ENCODE measurements at regions not wholly inside any gene's neighbourhood (a gene's known extent, or its start where the extent isn't known, plus 50 kb on each side); places are given as distances from the start of the nearest gene placed in this dataset.

DNA sequence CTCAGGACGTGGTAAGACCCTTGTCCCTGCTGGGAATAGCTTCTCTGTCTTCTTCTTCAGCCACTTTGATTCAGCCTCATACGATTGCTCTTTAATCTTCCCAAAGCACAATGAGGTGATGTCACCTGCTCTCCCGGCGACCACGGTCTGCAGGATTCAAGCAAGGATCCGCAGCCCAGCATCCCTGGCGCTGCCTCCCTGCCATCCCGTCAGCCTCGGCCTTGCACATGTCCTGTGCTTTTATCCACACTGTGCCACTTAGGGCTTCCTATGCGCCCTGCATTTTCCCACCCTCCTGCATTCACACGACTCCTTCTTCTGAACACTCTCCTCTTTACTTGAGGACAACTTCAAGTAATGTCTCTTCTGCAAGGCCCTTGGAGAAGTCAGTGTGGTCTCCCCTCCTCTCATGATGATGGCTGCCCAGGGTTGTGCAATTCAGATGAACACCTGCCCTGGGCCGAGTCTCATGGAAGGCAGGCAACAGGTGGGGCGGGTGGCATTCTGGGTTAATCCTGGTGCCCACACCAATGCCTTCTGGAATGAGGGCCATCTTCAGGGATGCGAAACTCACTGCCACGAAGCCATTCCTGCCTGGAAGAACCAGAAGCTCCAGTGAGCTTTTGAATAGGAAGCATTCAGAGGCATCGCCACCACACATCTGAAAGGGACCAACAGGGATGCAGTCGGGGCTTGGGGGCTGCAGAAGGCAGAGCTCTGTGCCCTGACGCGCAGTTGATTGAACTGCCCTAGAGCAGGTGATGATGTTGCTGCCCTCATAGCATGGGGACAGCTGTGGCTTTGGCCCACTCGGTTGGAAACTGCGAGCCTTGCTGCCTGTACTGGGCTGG, 287.5 kb downstream of the GLRX3 start:
- no TSS peak for BruUV-seq (replicated peaks)
- H3K27ac ChIP-seq (ENCODE audit: low read length), result no peak overlapping the region
- no peaks in the 10 kb centered on the region for H3K4me1 ChIP-seq (ENCODE audit: control insufficient read depth, insufficient read depth, low read length)
- no peak for DNase-seq (ENCODE audit: low read depth, low spot score)
- H3K9me3 ChIP-seq (ENCODE audit: control insufficient read depth, insufficient read depth, low read depth, low read length), result no peaks in the 10 kb centered on the region
- in situ Hi-C loops (cut with HindIII; ENCODE audit: low pct_unique_long_range_greater_than_20kb, low sequenced_read_pairs) (no loop called here), intact Hi-C loops (cut with micrococcal nuclease; ENCODE audit: unreplicated experiment) (no loop called here)
- H3K36me3 ChIP-seq (ENCODE audit: control insufficient read depth, insufficient read depth, low read length), result no peaks in the 10 kb centered on the region
- no peak overlapping the region for H3K4me3 ChIP-seq (ENCODE audit: low read depth in 2 of 2, low read length in 2 of 2)
- peaks cover 2% of the 10 kb centered on the region for H3K27me3 ChIP-seq (ENCODE audit: control insufficient read depth, insufficient read depth, low read length)
- ChIA-PET POLR2A (no interaction called here), CTCF (no interaction called here)
- TF ChIP-seq TCF7L2 (IDR thresholded peaks at IDR 0.05; ENCODE audit: low read depth, low read length), result no peak
- TF ChIP-seq, protein P1, sequence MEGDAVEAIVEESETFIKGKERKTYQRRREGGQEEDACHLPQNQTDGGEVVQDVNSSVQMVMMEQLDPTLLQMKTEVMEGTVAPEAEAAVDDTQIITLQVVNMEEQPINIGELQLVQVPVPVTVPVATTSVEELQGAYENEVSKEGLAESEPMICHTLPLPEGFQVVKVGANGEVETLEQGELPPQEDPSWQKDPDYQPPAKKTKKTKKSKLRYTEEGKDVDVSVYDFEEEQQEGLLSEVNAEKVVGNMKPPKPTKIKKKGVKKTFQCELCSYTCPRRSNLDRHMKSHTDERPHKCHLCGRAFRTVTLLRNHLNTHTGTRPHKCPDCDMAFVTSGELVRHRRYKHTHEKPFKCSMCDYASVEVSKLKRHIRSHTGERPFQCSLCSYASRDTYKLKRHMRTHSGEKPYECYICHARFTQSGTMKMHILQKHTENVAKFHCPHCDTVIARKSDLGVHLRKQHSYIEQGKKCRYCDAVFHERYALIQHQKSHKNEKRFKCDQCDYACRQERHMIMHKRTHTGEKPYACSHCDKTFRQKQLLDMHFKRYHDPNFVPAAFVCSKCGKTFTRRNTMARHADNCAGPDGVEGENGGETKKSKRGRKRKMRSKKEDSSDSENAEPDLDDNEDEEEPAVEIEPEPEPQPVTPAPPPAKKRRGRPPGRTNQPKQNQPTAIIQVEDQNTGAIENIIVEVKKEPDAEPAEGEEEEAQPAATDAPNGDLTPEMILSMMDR (IDR thresholded peaks at IDR 0.05), result no peak
- TF ChIP-seq, protein P2, sequence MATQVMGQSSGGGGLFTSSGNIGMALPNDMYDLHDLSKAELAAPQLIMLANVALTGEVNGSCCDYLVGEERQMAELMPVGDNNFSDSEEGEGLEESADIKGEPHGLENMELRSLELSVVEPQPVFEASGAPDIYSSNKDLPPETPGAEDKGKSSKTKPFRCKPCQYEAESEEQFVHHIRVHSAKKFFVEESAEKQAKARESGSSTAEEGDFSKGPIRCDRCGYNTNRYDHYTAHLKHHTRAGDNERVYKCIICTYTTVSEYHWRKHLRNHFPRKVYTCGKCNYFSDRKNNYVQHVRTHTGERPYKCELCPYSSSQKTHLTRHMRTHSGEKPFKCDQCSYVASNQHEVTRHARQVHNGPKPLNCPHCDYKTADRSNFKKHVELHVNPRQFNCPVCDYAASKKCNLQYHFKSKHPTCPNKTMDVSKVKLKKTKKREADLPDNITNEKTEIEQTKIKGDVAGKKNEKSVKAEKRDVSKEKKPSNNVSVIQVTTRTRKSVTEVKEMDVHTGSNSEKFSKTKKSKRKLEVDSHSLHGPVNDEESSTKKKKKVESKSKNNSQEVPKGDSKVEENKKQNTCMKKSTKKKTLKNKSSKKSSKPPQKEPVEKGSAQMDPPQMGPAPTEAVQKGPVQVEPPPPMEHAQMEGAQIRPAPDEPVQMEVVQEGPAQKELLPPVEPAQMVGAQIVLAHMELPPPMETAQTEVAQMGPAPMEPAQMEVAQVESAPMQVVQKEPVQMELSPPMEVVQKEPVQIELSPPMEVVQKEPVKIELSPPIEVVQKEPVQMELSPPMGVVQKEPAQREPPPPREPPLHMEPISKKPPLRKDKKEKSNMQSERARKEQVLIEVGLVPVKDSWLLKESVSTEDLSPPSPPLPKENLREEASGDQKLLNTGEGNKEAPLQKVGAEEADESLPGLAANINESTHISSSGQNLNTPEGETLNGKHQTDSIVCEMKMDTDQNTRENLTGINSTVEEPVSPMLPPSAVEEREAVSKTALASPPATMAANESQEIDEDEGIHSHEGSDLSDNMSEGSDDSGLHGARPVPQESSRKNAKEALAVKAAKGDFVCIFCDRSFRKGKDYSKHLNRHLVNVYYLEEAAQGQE (IDR thresholded peaks at IDR 0.05; ENCODE audit: insufficient read depth in 1 of 2, low read depth in 2 of 2, low read length in 1 of 2), result no peak
- no peak for ATAC-seq

DNA sequence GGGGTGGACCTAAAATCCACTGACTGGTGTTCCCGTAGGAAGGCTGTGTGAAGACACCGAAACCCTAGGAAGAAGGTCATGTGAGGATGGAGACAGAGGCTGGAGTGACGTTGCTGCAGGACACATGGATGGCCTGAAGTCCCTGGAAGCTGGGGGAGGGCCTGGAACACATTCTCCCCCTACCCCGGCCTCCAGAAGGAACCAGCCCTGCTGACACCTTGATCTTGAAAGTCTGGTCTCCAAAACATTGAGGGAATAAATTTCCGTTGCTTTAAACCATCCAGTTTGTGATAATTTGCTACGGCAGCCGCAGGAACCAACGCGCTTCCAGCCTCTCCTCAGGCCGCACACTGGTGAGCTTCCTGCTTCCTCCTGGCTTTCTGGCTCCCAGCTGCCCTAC, 288.2 kb downstream of the GLRX3 start:
- TF ChIP-seq SIN3A (IDR thresholded peaks at IDR 0.05; ENCODE audit: borderline replicate concordance, insufficient read depth, low read depth, low read length) (no peak), POLR2AphosphoS5 (IDR thresholded peaks at IDR 0.05; ENCODE audit: low read depth, low read length) (no peak), TCF7L2 (IDR thresholded peaks at IDR 0.05; ENCODE audit: low read depth, low read length) (no peak)
- TF ChIP-seq, protein P1 (IDR thresholded peaks at IDR 0.05), result no peak
- TF ChIP-seq, protein P2 (IDR thresholded peaks at IDR 0.05; ENCODE audit: insufficient read depth in 1 of 2, low read depth in 2 of 2, low read length in 1 of 2), result no peak
- no peak overlapping the region for H3K4me3 ChIP-seq (ENCODE audit: low read depth in 2 of 2, low read length in 2 of 2)
- ChIA-PET POLR2A (no interaction called here), CTCF (no interaction called here)
- no peaks in the 10 kb centered on the region for H3K4me1 ChIP-seq (ENCODE audit: control insufficient read depth, insufficient read depth, low read length)
- no TSS peak for BruUV-seq (replicated peaks)
- H3K36me3 ChIP-seq (ENCODE audit: control insufficient read depth, insufficient read depth, low read length), result no peaks in the 10 kb centered on the region
- no peak for ATAC-seq
- H3K9me3 ChIP-seq (ENCODE audit: control insufficient read depth, insufficient read depth, low read depth, low read length), result no peaks in the 10 kb centered on the region
- intact Hi-C loops (cut with micrococcal nuclease; ENCODE audit: unreplicated experiment), result no loop called here
- DNase-seq (ENCODE audit: low read depth, low spot score), result no peak
- in situ Hi-C loops (cut with HindIII; ENCODE audit: low pct_unique_long_range_greater_than_20kb, low sequenced_read_pairs), result no loop called here
- no peak overlapping the region for H3K27ac ChIP-seq (ENCODE audit: low read length)
- H3K27me3 ChIP-seq (ENCODE audit: control insufficient read depth, insufficient read depth, low read length), result peaks cover 2% of the 10 kb centered on the region
